K562 (cell line): ENCODE measurements at regions not wholly inside any gene's neighbourhood (a gene's known extent, or its start where the extent isn't known, plus 50 kb on each side); places are given as distances from the start of the nearest gene placed in this dataset.
A peak's percentile ranks its signal among the peaks of the same experiment; 100 is the strongest.

Experiments
- ATAC-seq: fragments of 200-7000 bp; cut with Tn5 transposase; 3 replicates; pipeline ENCODE4 v1.9.1; 2020; ENCODE audit warnings: moderate library complexity
- BruUV-seq: library from RNA; stranded (reverse); fragments of 400-500 nt; replicated peaks from 2 replicates; lab custom pipeline; 2021; lab: Mats Ljungman, UMichigan
- CTCF ChIA-PET: fragments of 300-600 bp; formaldehyde crosslinking; extraction: SDS; loops from one replicate; lab custom pipeline; 2021; ENCODE audit warnings: low intra/inter-chr PET ratio; lab: Yijun Ruan, JAX
- POLR2A ChIA-PET: fragments of 300-600, 350-650 bp; sonication (Branson Sonifier 250); formaldehyde crosslinking; extraction: SDS; loops from one replicate; lab custom pipeline; 2021; ENCODE audit warnings: antibody characterized with exemption, inconsistent platforms; lab: Yijun Ruan, JAX
- DNase-seq, 4 experiments: peaks; one replicate each; pipeline versions ENCODE4 v3.0.0 to v3.0.0-alpha.2; 2011 to 2018; ENCODE audit warnings: low spot score in 3 of 4, mixed read lengths in 3 of 4; ENCODE audit errors: extremely low read depth in 1 of 4
- FAIRE-seq: peaks from 2 replicates; lab custom pipeline; 2011; peaks lifted over from hg19 to GRCh38; lab: Jason Lieb, UNC
- H2AFZ ChIP-seq: 2 replicates; pipeline ENCODE4 v1.6.0; 2011; ENCODE audit warnings: low read depth, low read length, control low read depth, inconsistent platforms
- H3K27ac ChIP-seq: fragments of 200-600 bp; 3 replicates; pipeline ENCODE4 v1.8.0; 2011; ENCODE audit warnings: low read depth, mild to moderate bottlenecking, control low read depth, inconsistent platforms, low read length, moderate library complexity, mixed read lengths; ENCODE audit errors: extremely low read depth
- H3K27me3 ChIP-seq, 2 experiments: fragments of 300-600 bp in 1 of 2; 2 replicates in 1 of 2; 3 replicates in 1 of 2; pipeline versions ENCODE4 v1.6.0 to v1.8.0; 2011; ENCODE audit warnings: inconsistent platforms in 2 of 2, low read length in 2 of 2, mild to moderate bottlenecking in 1 of 2, mixed read lengths in 1 of 2, moderate library complexity in 1 of 2; ENCODE audit not compliant: control insufficient read depth in 2 of 2, insufficient read depth in 2 of 2
- H3K36me3 ChIP-seq: fragments of 300-600 bp; 3 replicates; pipeline ENCODE4 v1.8.0; 2011; ENCODE audit warnings: mild to moderate bottlenecking, low read length, inconsistent platforms; ENCODE audit not compliant: control insufficient read depth, insufficient read depth
- H3K4me1 ChIP-seq, 2 experiments: fragments of 200-600 bp in 1 of 2; replicated peaks in 1 of 2; 2 replicates in 1 of 2; 3 replicates in 1 of 2; pipeline versions ENCODE4 v1.5.1 to v1.8.0; 2011; ENCODE audit warnings: inconsistent platforms in 2 of 2, low read length in 2 of 2, mild to moderate bottlenecking in 1 of 2, mixed read lengths in 1 of 2, moderate library complexity in 1 of 2; ENCODE audit not compliant: control insufficient read depth in 2 of 2, insufficient read depth in 2 of 2
- H3K4me2 ChIP-seq: 2 replicates; pipeline ENCODE4 v1.6.1; 2011; ENCODE audit warnings: low read length, control low read depth, inconsistent platforms, mixed read lengths; ENCODE audit not compliant: insufficient read depth
- H3K4me3 ChIP-seq: fragments of 200-600 bp; sonication (generic), shearing (Covaris generic); 2 replicates; pipeline ENCODE4 v1.5.1; 2016; ENCODE audit warnings: control low read depth, inconsistent platforms
- H3K79me2 ChIP-seq: fragments of 200-600 bp; 3 replicates; pipeline ENCODE4 v1.8.0; 2011; ENCODE audit warnings: low read length, inconsistent platforms; ENCODE audit not compliant: control insufficient read depth, insufficient read depth
- H3K9ac ChIP-seq, 2 experiments: 2 replicates each; pipeline versions ENCODE4 v1.6.0 to v1.6.1; 2011; ENCODE audit warnings: low read depth in 2 of 2, low read length in 2 of 2, control low read depth in 1 of 2, inconsistent platforms in 1 of 2, mild to moderate bottlenecking in 1 of 2, mixed read lengths in 1 of 2; ENCODE audit not compliant: insufficient read depth in 1 of 2
- H3K9me1 ChIP-seq: one replicate; pipeline ENCODE4 v1.6.0; 2011; ENCODE audit warnings: inconsistent platforms, mild to moderate bottlenecking, low read length, moderate library complexity; ENCODE audit not compliant: control insufficient read depth, insufficient read depth
- H3K9me3 ChIP-seq: replicated peaks from 2 replicates; pipeline ENCODE4 v1.5.1; 2011; ENCODE audit warnings: low read depth, low read length, inconsistent platforms; ENCODE audit not compliant: control insufficient read depth, insufficient read depth
- H4K20me1 ChIP-seq: replicated peaks from 2 replicates; pipeline ENCODE4 v1.6.1; 2011; ENCODE audit warnings: low read length, inconsistent platforms, mixed read lengths; ENCODE audit not compliant: control insufficient read depth, insufficient read depth
- AFF1 ChIP-seq, 2 experiments: fragments of 450-650 bp; IDR thresholded peaks; 2 replicates each; pipeline ENCODE4 v1.6.1; 2018; ENCODE audit warnings: mild to moderate bottlenecking in 2 of 2, low read depth in 1 of 2; ENCODE audit not compliant: partially characterized antibody in 2 of 2
- ATF7 ChIP-seq: fragments of 450-650 bp; IDR thresholded peaks from 2 replicates; pipeline ENCODE4 v1.7.1; 2014; ENCODE audit warnings: mild to moderate bottlenecking, moderate library complexity
- CBX8 ChIP-seq: fragments of 200-600 bp; sonication (generic); IDR thresholded peaks from 2 replicates; pipeline ENCODE4 v1.6.1; 2012; ENCODE audit warnings: borderline replicate concordance, mixed run types, low read depth, mild to moderate bottlenecking, moderate library complexity, mixed read lengths, low read length, control low read depth, inconsistent platforms; ENCODE audit not compliant: poor library complexity, severe bottlenecking; ENCODE audit errors: extremely low read depth
- COPS2 ChIP-seq: fragments of 450-650 bp; conservative IDR thresholded peaks from 2 replicates; pipeline ENCODE4 v1.6.1; 2016; ENCODE audit warnings: mild to moderate bottlenecking, moderate library complexity
- E2F3 ChIP-seq: fragments of 250-450 bp; sonication (Bioruptor Pico); IDR thresholded peaks from 2 replicates; pipeline ENCODE4 v1.4.0; 2020; ENCODE audit warnings: mild to moderate bottlenecking
- GATAD2A ChIP-seq: fragments of 450-650 bp; IDR thresholded peaks from 2 replicates; pipeline ENCODE4 v1.6.1; 2017
- HNRNPUL1 ChIP-seq: fragments of 200-400 bp; formaldehyde crosslinking; IDR thresholded peaks from 2 replicates; pipeline ENCODE4 v1.6.1; 2017; ENCODE audit warnings: low read length
- IRF9 ChIP-seq: fragments of 450-650 bp; IDR thresholded peaks from 2 replicates; pipeline ENCODE4 v1.6.1; 2016; ENCODE audit warnings: missing biosample characterization, missing genetic modification characterization
- MCM7 ChIP-seq, 2 experiments: fragments of 450-650 bp; IDR thresholded peaks; 2 replicates each; pipeline ENCODE4 v1.6.1; 2016 to 2018
- NELFE ChIP-seq: IDR thresholded peaks from 2 replicates; pipeline ENCODE4 v1.6.1; 2011; ENCODE audit warnings: mild to moderate bottlenecking; ENCODE audit not compliant: insufficient read depth, insufficient read length
- OTX1 ChIP-seq: fragments of 450-650 bp; formaldehyde crosslinking; IDR thresholded peaks from 2 replicates; pipeline ENCODE4 v1.4.0; 2022; ENCODE audit warnings: mild to moderate bottlenecking
- POLR2H ChIP-seq: IDR thresholded peaks from 2 replicates; pipeline ENCODE4 v1.6.1; 2016; ENCODE audit warnings: missing genetic modification characterization, low read depth, mild to moderate bottlenecking, control low read depth, missing compliant biosample characterization, moderate library complexity
- RBM25 ChIP-seq: fragments of 200-400 bp; formaldehyde crosslinking; IDR thresholded peaks from 2 replicates; pipeline ENCODE4 v1.6.1; 2018; ENCODE audit warnings: low read length, low read depth, moderate library complexity; ENCODE audit not compliant: severe bottlenecking
- TRIM25 ChIP-seq: fragments of 450-650 bp; IDR thresholded peaks from 2 replicates; pipeline ENCODE4 v1.7.0; 2016; ENCODE audit warnings: borderline replicate concordance
- U2AF1 ChIP-seq: fragments of 200-400 bp; formaldehyde crosslinking; optimal IDR thresholded peaks from 2 replicates; pipeline ENCODE3; 2017; ENCODE audit warnings: mild to moderate bottlenecking, low read depth, low read length, moderate library complexity
- ZNF274 ChIP-seq: IDR thresholded peaks from 2 replicates; pipeline ENCODE4 v1.6.1; 2011; ENCODE audit warnings: low read depth, mild to moderate bottlenecking, low read length, moderate library complexity, borderline replicate concordance
- ZNF75A ChIP-seq: fragments of 450-650 bp; formaldehyde crosslinking; IDR thresholded peaks from 2 replicates; pipeline ENCODE4 v1.4.0; 2020; ENCODE audit warnings: mild to moderate bottlenecking
- WGBS: fragments of 100-300 bp; shearing (Covaris generic); methylation state at CpG from one replicate; pipeline ENCODE4 v1.1.6; 2016; ENCODE audit warnings: low coverage, mixed read lengths; ENCODE audit not compliant: insufficient coverage; ENCODE audit errors: missing lambda C conversion rate; 5-methylcytosine and 5-hydroxymethylcytosine counted together
- in situ Hi-C: fragments of 300-500 bp; cut with MboI; formaldehyde crosslinking; loops from 4 replicates; pipeline ENCODE4 v1.15.0; 2018; ENCODE audit warnings: inconsistent platforms, mixed read lengths
- intact Hi-C: fragments of 100-400 bp; cut with micrococcal nuclease; formaldehyde crosslinking; loops from 2 replicates; pipeline ENCODE4 v1.14.2; 2022

GRCh38 chr19:28532765-28533341, 680.1 kb downstream of the UQCRFS1 start:
- intact Hi-C loops: no loop called here
- no peak for DNase-seq
- CTCF ChIA-PET: no interaction called here
- TF ChIP-seq AFF1 (IDR thresholded peaks at IDR 0.05; ENCODE audit: low read depth in 1 of 2, partially characterized antibody in 2 of 2) (peak in 1 of 2 experiments; percentile 61), U2AF1 (no peak), RBM25 (no peak), NELFE (no peak), ZNF75A (CRISPR knock-in tag) (no peak), ATF7 (no peak), OTX1 (CRISPR knock-in tag) (no peak), IRF9 (tag) (peak; percentile 25; the same call in 1 of the 2 replicates), ZNF274 (no peak), HNRNPUL1 (no peak), TRIM25 (no peak), E2F3 (CRISPR knock-in tag) (no peak), GATAD2A (no peak), COPS2 (no peak), POLR2H (tag) (0 out of 2 replicates have a peak, but pooled peaks have one; percentile 30), MCM7 (IDR thresholded peaks at IDR 0.05) (no peak), CBX8 (no peak)

More at GRCh38 chr19:28532765-28533341, 680.1 kb downstream of the UQCRFS1 start:
- Histone ChIP-seq H3K4me1 (peaks cover 8 to 11% of the 10 kb centered on the region in 2 experiments; a peak in 3 of 5 replicates), H3K27ac (peak overlapping the region; percentile 78), H2AFZ (no peak overlapping the region), H3K9me3 (no peaks in the 10 kb centered on the region), H3K4me3 (peak overlapping the region; percentile 42), H3K79me2 (peaks cover 99% of the 10 kb centered on the region), H3K9ac (peak overlapping the region in 1 of 2 experiments; percentile 71; a peak in 3 of 4 replicates), H3K36me3 (peaks cover 7% of the 10 kb centered on the region; the same call in 2 of the 3 replicates), H3K9me1 (no peaks in the 10 kb centered on the region), H3K27me3 (no peaks in the 10 kb centered on the region), H3K4me2 (peak overlapping the region; percentile 69), H4K20me1 (no peaks in the 10 kb centered on the region)
- POLR2A ChIA-PET: interaction anchor here (0.6 to 1.6 kb wide), 4 partner anchors 29 to 83 kb away, joined by 3 read pairs; no protein-coding TSS in a partner anchor
- no peak for ATAC-seq
- in situ Hi-C loops: no loop called here
- WGBS: 2% methylated on average over 3 of the region's 3 CpGs
- FAIRE-seq: no peak
- no TSS peak for BruUV-seq
